ENCODE measurements at regions not wholly inside any gene's neighbourhood (a gene's known extent, or its start where the extent isn't known, plus 50 kb on each side); places are given as distances from the start of the nearest gene placed in this dataset.
"Not testable (repeated sequence)": the region's sequence is repeated elsewhere in the genome, so short reads cannot be mapped to it uniquely, and the experiment has no call there.

- Histone ChIP-seq H3K4me3 (ENCODE audit: low read length in 2 of 2) (no peak overlapping the region), H3K4me1 (ENCODE audit: control insufficient read depth in 1 of 2, insufficient read depth in 2 of 2, low read length in 2 of 2) (no peaks in the 10 kb centered on the region), H3K27ac (ENCODE audit: low read depth in 1 of 2, low read length in 2 of 2) (no peak overlapping the region), H3K9me3 (ENCODE audit: control insufficient read depth, low read length) (no peaks in the 10 kb centered on the region), H3K27me3 (ENCODE audit: control insufficient read depth in 1 of 2, insufficient read depth in 2 of 2, low read length in 1 of 2) (no peaks in the 10 kb centered on the region), H3K36me3 (ENCODE audit: control insufficient read depth in 1 of 2, insufficient read depth in 2 of 2, low read length in 1 of 2) (no peaks in the 10 kb centered on the region)
- DNase-seq, result no peak
- intact Hi-C loops (cut with DNase I), result no loop called here
- ATAC-seq (ENCODE audit: low FRiP score), result no peak
Observed at GRCh38 chr6:115219645-115220044, 841.0 kb downstream of the FRK start.

GRCh38 chr6:115216835-115217234 lies 843.9 kb downstream of the FRK start:
- Histone ChIP-seq H3K9me3 (ENCODE audit: control insufficient read depth, low read length) (no peaks in the 10 kb centered on the region), H3K27ac (ENCODE audit: low read depth in 1 of 2, low read length in 2 of 2) (no peak overlapping the region), H3K36me3 (ENCODE audit: control insufficient read depth in 1 of 2, insufficient read depth in 2 of 2, low read length in 1 of 2) (no peaks in the 10 kb centered on the region), H3K4me3 (ENCODE audit: low read length in 2 of 2) (no peak overlapping the region), H3K27me3 (ENCODE audit: control insufficient read depth in 1 of 2, insufficient read depth in 2 of 2, low read length in 1 of 2) (no peaks in the 10 kb centered on the region), H3K4me1 (ENCODE audit: control insufficient read depth in 1 of 2, insufficient read depth in 2 of 2, low read length in 2 of 2) (no peaks in the 10 kb centered on the region)
- WGBS, 2 donors, result 90 to 93% methylated on average over 5 of the region's 5 CpGs
- no peak for DNase-seq
- intact Hi-C loops (cut with DNase I), result no loop called here
- ATAC-seq (ENCODE audit: low FRiP score), result no peak

DNA sequence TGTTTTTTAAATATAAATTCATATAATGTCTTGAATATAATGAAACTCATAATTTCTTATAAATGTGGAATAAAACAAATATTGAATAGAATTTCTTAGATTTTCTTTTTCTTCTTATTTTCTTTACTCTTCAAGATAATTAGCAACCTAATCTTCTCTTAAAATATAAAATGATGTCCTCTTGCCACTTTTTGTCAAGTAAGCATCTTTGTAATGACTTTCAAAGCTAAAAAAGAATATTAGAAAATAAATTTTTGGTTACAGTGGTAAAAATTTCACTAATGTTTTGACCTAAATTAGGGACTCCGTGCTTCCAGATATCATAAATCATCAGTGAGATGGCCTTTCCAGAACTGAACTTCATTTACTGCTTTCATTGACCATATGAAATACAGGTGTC lies 846.4 kb downstream of the FRK start:
- DNase-seq, result no peak
- no peaks in the 10 kb centered on the region for H3K9me3 ChIP-seq (ENCODE audit: control insufficient read depth, low read length)
- no peak overlapping the region for H3K4me3 ChIP-seq (ENCODE audit: low read length in 2 of 2)
- H3K4me1 ChIP-seq (ENCODE audit: control insufficient read depth in 1 of 2, insufficient read depth in 2 of 2, low read length in 2 of 2), result no peaks in the 10 kb centered on the region
- no peaks in the 10 kb centered on the region for H3K27me3 ChIP-seq (ENCODE audit: control insufficient read depth in 1 of 2, insufficient read depth in 2 of 2, low read length in 1 of 2)
- WGBS, 2 donors, result 34 to 44% methylated on average over 1 of the region's 1 CpG
- intact Hi-C loops (cut with DNase I), result no loop called here
- ATAC-seq (ENCODE audit: low FRiP score), result no peak
- H3K36me3 ChIP-seq (ENCODE audit: control insufficient read depth in 1 of 2, insufficient read depth in 2 of 2, low read length in 1 of 2), result no peaks in the 10 kb centered on the region
- H3K27ac ChIP-seq (ENCODE audit: low read depth in 1 of 2, low read length in 2 of 2), result no peak overlapping the region

- no peak for ATAC-seq (ENCODE audit: low FRiP score)
- H3K9me3 ChIP-seq (ENCODE audit: control insufficient read depth, low read length), result no peaks in the 10 kb centered on the region
- no peak overlapping the region for H3K27ac ChIP-seq (ENCODE audit: low read depth in 1 of 2, low read length in 2 of 2)
- H3K4me1 ChIP-seq (ENCODE audit: control insufficient read depth in 1 of 2, insufficient read depth in 2 of 2, low read length in 2 of 2), result no peaks in the 10 kb centered on the region
- intact Hi-C loops (cut with DNase I), result no loop called here
- no peaks in the 10 kb centered on the region for H3K27me3 ChIP-seq (ENCODE audit: control insufficient read depth in 1 of 2, insufficient read depth in 2 of 2, low read length in 1 of 2)
- 58 to 59% methylated on average over 4 of the region's 4 CpGs for WGBS, 2 donors
- no peak for DNase-seq
- H3K36me3 ChIP-seq (ENCODE audit: control insufficient read depth in 1 of 2, insufficient read depth in 2 of 2, low read length in 1 of 2), result no peaks in the 10 kb centered on the region
- H3K4me3 ChIP-seq (ENCODE audit: low read length in 2 of 2), result no peak overlapping the region
Observed at GRCh38 chr6:115203381-115203780, 857.3 kb downstream of the FRK start.

- no peaks in the 10 kb centered on the region for H3K36me3 ChIP-seq (ENCODE audit: control insufficient read depth in 1 of 2, insufficient read depth in 2 of 2, low read length in 1 of 2)
- H3K4me3 ChIP-seq (ENCODE audit: low read length in 2 of 2), result no peak overlapping the region
- no peak for ATAC-seq (ENCODE audit: low FRiP score)
- H3K27me3 ChIP-seq (ENCODE audit: control insufficient read depth in 1 of 2, insufficient read depth in 2 of 2, low read length in 1 of 2), result no peaks in the 10 kb centered on the region
- no peak for DNase-seq
- H3K4me1 ChIP-seq (ENCODE audit: control insufficient read depth in 1 of 2, insufficient read depth in 2 of 2, low read length in 2 of 2), result no peaks in the 10 kb centered on the region
- 59 to 66% methylated on average over 2 of the region's 2 CpGs for WGBS, 2 donors
- no peaks in the 10 kb centered on the region for H3K9me3 ChIP-seq (ENCODE audit: control insufficient read depth, low read length)
- intact Hi-C loops (cut with DNase I), result no loop called here
- H3K27ac ChIP-seq (ENCODE audit: low read depth in 1 of 2, low read length in 2 of 2), result no peak overlapping the region
Observed at GRCh38 chr6:115194981-115195638, 852.3 kb upstream of the HS3ST5 start.

DNA sequence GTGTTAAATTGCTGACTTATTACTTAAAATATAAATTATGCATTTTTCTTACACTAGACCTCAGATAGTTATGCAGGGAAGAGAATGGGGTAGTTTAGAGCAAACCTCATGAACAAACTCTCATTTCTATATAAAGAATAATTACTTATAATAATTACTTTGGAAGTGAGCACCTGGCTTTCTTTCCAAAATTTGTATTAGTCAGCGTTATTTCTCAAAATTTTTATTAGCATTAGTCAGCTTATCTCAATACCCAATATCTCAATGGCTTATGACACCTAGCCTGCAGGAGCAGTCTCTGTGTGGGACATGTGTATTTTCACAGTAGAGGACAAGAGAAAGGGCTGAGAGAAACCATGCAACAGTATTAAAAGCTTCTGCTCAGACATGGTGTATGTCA lies 849.2 kb upstream of the HS3ST5 start:
- Histone ChIP-seq H3K9me3 (ENCODE audit: control insufficient read depth, low read length) (no peaks in the 10 kb centered on the region), H3K27ac (ENCODE audit: low read depth in 1 of 2, low read length in 2 of 2) (no peak overlapping the region), H3K4me1 (ENCODE audit: control insufficient read depth in 1 of 2, insufficient read depth in 2 of 2, low read length in 2 of 2) (no peaks in the 10 kb centered on the region), H3K36me3 (ENCODE audit: control insufficient read depth in 1 of 2, insufficient read depth in 2 of 2, low read length in 1 of 2) (no peaks in the 10 kb centered on the region), H3K4me3 (ENCODE audit: low read length in 2 of 2) (no peak overlapping the region), H3K27me3 (ENCODE audit: control insufficient read depth in 1 of 2, insufficient read depth in 2 of 2, low read length in 1 of 2) (no peaks in the 10 kb centered on the region)
- intact Hi-C loops (cut with DNase I), result no loop called here
- ATAC-seq (ENCODE audit: low FRiP score) (no peak), DNase-seq (no peak)
- 84 to 90% methylated on average over 1 of the region's 1 CpG for WGBS, 2 donors

DNA sequence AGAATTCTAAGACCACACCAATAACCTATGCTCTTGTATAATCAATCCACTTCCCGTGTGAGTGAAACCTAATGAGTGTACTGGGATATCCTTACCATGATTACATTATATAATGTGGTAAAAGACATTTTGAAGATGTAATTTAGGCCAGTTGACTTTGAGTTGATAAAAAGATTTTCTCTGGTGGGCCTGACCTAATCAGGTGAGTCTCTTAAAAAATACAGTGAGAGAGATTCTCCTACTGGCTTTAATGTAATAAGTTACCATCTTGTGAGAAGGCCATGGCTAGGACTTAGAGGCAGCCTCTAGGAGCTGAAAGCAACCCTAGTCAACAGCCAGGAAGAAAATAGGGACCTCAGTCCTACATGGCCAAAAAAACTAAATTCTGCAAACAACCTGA lies 847.7 kb upstream of the HS3ST5 start:
- no peaks in the 10 kb centered on the region for H3K9me3 ChIP-seq (ENCODE audit: control insufficient read depth, low read length)
- WGBS, 2 donors, result 97 to 98% methylated on average over 1 of the region's 1 CpG
- H3K4me1 ChIP-seq (ENCODE audit: control insufficient read depth in 1 of 2, insufficient read depth in 2 of 2, low read length in 2 of 2), result no peaks in the 10 kb centered on the region
- H3K4me3 ChIP-seq (ENCODE audit: low read length in 2 of 2), result no peak overlapping the region
- no peak for DNase-seq
- no peak for ATAC-seq (ENCODE audit: low FRiP score)
- H3K27me3 ChIP-seq (ENCODE audit: control insufficient read depth in 1 of 2, insufficient read depth in 2 of 2, low read length in 1 of 2), result no peaks in the 10 kb centered on the region
- H3K36me3 ChIP-seq (ENCODE audit: control insufficient read depth in 1 of 2, insufficient read depth in 2 of 2, low read length in 1 of 2), result no peaks in the 10 kb centered on the region
- no peak overlapping the region for H3K27ac ChIP-seq (ENCODE audit: low read depth in 1 of 2, low read length in 2 of 2)
- intact Hi-C loops (cut with DNase I), result no loop called here

DNA sequence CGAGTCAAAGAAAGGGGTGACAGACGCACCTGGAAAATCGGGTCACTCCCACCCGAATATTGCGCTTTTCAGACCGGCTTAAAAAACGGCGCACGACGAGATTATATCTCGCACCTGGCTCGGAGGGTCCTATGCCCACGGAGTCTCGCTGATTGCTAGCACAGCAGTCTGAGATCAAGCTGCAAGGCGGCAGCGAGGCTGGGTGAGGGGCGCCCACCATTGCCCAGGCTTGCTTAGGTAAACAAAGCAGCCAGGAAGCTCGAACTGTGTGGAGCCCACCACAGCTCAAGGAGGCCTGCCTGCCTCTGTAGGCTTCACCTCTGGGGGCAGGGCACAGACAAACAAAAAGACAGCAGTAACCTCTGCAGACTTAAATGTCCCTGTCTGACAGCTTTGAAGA lies 832.6 kb upstream of the HS3ST5 start:
- H3K4me1 ChIP-seq (ENCODE audit: control insufficient read depth in 1 of 2, insufficient read depth in 2 of 2, low read length in 2 of 2); ATAC-seq (ENCODE audit: low FRiP score); intact Hi-C loops (cut with DNase I); H3K27ac ChIP-seq (ENCODE audit: low read depth in 1 of 2, low read length in 2 of 2); H3K36me3 ChIP-seq (ENCODE audit: control insufficient read depth in 1 of 2, insufficient read depth in 2 of 2, low read length in 1 of 2); H3K27me3 ChIP-seq (ENCODE audit: control insufficient read depth in 1 of 2, insufficient read depth in 2 of 2, low read length in 1 of 2); H3K9me3 ChIP-seq (ENCODE audit: control insufficient read depth, low read length); DNase-seq; H3K4me3 ChIP-seq (ENCODE audit: low read length in 2 of 2): not testable (repeated sequence)
- 89 to 90% methylated on average over 15 to 18 of the region's 18 CpGs for WGBS, 2 donors

GRCh38 chr6:115165912-115166311 lies 823.1 kb upstream of the HS3ST5 start:
- ATAC-seq (ENCODE audit: low FRiP score); H3K27me3 ChIP-seq (ENCODE audit: control insufficient read depth in 1 of 2, insufficient read depth in 2 of 2, low read length in 1 of 2); DNase-seq; H3K4me3 ChIP-seq (ENCODE audit: low read length in 2 of 2); H3K4me1 ChIP-seq (ENCODE audit: control insufficient read depth in 1 of 2, insufficient read depth in 2 of 2, low read length in 2 of 2); intact Hi-C loops (cut with DNase I); H3K9me3 ChIP-seq (ENCODE audit: control insufficient read depth, low read length); H3K36me3 ChIP-seq (ENCODE audit: control insufficient read depth in 1 of 2, insufficient read depth in 2 of 2, low read length in 1 of 2); H3K27ac ChIP-seq (ENCODE audit: low read depth in 1 of 2, low read length in 2 of 2): not testable (repeated sequence)
- 66 to 68% methylated on average over 5 of the region's 5 CpGs for WGBS, 2 donors
